Fibroblast of skin of back (primary cell): ENCODE measurements at regions not wholly inside any gene's neighbourhood (a gene's known extent, or its start where the extent isn't known, plus 50 kb on each side); places are given as distances from the start of the nearest gene placed in this dataset.

ENCODE experiments used
- DNase-seq: peaks from one replicate; pipeline ENCODE4 v3.0.0-alpha.2; 2013

DNA sequence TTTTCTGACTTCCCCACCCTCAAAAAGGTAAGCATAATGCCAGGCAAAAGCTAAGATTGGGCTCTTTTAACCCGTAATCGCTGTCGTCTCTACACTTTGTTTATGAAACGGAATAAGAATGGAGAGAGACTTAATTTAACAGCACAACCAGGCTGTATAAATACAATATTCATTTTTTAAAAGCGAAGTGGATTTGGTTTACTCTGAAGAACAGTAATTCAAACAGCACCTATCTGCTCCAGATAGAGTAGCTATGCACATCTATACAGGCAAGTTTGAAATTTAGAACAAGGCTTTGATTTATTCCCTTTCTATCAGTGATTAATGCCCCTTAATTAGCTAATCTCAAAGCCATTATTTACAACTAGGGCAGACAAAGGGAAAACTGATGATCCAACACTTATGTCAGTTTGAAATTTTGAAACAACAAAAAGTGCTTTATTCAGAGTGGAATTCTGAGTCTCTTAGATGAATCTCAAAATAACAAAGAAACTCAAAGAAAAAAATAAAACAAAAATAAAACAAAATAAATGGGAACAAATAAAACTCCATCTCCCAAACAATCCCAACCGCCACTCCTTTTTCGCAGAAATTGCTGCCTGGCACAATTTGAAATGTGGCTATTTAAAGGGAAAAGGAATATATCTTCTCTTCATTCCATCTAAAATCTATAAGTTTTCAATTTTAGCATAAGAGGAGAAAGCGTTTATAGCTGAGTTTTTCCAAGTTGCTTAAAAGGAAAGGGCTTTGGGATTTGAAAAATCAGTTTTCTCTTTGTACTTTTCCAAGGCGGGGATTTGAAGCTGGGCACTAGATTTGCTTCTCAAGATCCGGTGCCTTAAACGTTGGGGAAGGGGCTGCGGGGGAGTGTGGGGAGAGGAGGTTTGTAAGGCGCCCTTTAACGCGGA, 298.6 kb downstream of the PARP8 start:
- DNase-seq = no peak

DNA sequence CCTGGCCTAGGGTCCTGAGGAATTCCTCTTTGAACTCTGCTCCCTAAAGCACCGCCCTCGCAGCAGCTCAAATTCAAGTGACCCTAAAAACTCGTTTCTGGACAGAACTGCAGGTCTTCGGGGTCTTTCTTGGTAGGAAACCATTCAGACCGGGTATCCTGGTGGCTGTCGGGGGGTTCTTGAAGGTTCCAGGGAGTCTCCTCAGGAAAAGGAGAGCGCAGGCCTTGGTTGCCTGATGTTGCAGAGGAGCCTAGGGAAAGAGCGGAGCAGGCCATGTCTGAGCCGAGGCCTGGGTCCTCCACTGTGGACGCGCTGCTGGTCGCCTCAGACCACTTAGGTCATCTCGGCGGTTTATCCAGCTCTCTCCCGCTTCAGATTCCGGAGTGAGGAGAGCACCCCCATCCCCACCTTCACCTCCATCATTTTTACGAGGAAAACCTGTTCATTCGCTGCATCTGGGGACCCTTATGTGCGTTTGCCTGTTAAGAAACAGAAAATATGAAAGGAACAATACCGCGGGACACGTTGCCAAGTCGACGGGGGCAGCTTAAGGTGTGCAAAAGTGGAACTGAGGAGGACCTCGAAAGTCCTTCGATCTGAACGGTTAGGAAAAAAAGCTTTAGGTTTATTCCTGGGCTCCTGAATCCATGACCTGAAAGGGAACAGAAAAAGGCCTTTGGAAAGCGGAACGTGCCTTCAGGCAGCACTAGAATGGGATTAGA, 299.4 kb downstream of the PARP8 start:
- no peak for DNase-seq

DNA sequence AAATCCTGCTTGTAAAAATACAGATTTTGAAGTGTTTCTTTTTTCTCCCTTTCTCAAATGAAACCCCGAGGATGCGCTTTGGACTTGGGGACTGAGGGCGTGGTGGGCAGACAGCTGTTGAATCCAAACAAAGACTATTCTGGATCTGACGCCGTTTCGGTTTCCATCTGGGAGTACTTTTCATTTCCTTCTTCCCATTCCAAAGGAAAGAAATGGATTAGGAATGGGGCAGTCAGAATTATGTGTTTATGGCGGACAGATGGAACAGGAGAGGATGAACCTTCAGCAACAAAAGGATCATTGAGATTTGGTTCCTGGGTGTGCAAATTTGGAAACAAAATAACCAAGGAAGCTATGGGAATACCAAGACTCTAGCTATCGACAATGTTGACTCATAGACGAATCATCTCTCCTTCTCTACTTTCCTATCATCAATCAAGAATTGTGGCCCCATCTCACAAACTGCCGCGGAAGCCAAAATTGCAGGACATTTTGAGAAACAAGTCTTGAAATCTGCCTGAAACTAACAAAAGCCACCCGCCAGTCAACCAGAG, 300.6 kb downstream of the PARP8 start:
- no peak for DNase-seq

DNA sequence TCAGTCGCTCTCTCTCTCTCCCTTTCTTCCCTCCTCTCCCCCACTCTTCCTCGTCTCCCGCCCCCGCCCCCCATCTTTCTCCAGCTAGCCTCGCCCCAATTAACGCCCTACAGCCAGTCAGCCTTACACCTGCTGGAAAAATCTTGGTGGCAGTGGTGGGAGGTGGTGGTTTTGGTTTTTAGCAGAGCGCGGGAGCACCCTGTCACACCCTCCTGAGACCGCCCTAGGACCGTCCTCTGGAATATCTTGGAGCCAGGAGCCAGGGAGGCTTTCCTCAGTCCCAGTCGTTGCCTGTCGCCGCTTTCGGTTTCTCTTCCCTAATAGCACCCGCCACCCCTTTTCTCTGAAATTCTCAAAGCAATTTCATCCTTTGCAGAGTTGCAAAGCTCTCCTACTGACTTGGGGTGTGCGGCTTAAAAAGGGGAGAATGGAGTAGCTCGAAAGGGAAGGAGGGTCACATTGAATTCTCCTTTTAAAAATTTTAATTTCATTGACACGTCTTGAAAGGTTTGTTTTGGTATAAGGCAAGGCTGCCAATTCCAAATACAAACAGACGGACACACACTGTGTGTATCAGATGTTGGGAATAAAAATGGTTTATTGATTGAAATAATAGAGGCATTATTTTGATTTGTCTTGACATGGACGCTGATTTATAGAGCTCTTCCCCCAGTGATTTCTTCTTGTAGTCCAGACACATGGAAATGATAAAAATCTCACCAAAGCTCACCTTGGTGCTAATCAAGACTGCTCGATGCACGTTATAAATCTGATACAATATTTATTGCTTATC, 301.3 kb downstream of the PARP8 start:
- DNase-seq = no peak

DNA sequence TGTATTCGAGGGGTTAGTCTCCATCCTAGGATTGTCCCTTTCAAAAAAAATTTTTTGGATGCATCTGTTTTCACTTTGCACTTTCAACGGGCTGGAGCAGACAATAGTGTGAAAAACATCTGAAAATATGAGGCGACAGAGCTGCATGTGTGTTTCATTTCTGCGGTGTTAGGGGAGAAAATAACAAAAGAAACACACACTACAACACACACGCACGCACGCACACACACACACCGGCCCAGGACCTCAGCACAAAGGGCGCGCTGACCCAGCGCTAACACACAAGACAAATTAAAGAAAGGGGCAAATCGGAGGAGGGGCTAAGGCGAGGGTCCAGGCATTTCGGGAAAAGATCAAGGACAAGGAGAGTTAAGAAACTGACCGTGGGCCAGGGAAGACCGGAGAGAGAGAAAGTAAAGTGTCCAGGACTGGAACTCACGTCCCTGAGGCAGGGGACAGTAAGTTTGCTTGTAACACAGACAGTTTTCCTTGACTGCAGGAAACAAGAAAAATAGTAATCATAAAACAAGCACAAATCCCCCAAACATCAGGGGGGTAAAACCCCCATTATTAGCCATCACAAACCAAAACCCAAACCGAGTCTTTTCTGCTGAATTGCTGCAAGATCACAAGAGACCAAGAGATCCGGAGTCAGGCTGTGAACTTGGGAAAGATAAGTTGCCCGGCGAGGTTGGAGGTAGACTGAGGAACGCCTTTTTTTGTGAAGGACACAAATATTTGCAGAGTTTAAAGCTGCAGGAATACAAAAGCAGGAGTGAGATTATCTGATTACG, 302.1 kb downstream of the PARP8 start:
- no peak for DNase-seq

DNA sequence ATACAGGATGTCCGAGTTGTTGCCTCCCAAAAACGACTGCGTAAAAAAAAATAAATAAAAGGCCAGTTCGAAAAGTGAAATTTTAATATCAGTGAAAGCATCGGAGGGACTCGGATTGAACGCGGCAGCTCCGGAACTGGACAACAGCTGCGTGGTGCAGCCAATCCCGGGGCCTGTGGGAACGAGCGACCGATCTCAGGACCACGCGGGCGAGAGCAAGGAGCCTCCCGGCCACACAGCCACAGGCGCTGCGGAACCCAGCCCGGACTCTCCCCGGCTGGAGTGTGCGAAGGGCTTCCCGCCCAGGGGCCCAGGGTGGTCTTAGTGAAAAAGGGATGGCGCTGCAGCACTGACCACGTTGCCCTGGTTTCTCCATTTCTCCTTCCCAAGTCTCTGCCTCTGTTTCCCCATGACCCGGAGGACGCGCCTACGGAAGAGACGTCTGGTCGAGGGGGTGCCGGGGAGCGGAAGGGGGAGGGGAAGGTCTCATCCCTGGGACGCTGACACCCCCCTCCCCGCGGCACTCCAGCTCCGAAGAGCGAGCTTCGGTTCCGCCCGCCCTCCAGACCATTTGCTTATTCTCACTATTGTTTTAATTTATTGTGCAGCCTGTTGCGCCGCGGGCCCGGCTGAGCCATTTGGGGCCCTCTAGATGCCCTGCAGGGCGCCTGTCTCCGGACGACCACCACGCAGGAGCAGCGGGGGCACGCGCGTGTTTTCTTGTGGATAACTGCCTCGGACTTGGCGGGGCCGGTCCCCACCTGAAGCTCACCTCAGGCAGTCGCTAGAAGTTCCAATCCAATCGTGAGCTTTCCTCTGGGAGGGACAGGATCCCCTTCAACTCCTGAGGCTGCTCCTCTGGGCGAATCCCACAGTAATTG, 303.0 kb downstream of the PARP8 start:
- no peak for DNase-seq

DNA sequence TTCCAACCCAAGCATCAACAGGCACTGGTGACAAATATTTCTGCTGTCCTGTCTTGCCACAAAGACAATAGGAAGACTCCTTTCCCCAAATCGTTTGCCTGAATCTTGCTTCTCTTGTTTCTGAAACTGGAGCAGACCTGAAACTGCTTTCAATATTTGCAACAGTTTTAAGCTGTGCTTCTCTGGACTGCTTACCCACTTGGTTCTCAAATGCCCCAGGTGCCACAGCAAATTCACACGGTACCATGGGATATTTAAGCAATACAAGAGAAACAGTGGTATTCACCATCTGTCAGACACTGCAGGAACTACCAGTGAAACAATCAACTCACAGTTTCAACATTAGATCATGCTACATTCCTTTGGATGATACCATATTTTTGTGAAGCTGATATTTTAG, 309.4 kb downstream of the PARP8 start:
- no peak for DNase-seq

DNA sequence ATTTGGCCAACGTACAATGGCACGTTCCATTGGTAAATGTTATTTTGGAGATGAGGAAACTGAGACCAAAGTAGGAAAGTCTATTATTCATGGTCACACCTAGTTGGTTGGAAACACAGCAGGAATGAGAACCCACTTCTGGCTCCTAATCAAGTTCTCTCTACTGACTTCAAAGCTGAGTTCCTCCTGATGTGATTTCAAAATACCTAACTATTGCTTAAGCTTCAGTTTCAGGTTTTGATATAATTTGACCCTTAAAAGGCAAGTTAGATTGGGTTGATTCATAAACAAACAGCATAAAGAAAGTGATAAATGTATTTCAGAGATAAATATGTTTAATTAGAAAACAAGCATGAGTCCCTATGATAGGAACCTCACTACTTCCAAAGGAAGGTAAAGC, 312.5 kb downstream of the PARP8 start:
- DNase-seq = no peak

DNA sequence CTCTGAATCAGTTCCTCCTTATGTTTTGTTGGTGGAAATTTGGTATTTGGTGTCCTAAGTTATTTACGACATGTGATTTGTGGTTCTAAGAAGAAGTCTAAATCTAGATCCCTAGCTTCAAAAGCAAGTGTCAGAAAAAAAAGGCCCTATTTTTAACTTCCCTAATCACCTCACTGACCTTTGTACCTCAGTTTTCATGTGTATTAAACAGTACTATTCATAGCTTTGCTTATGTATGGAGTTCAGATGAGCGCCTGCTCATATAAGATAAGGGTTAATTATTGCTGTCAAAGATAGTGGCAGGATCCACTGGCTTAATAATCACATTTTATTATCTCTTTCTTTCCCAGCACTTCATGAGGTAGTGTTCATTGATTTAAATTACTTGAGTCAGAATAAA, 318.2 kb downstream of the PARP8 start:
- DNase-seq = no peak

DNA sequence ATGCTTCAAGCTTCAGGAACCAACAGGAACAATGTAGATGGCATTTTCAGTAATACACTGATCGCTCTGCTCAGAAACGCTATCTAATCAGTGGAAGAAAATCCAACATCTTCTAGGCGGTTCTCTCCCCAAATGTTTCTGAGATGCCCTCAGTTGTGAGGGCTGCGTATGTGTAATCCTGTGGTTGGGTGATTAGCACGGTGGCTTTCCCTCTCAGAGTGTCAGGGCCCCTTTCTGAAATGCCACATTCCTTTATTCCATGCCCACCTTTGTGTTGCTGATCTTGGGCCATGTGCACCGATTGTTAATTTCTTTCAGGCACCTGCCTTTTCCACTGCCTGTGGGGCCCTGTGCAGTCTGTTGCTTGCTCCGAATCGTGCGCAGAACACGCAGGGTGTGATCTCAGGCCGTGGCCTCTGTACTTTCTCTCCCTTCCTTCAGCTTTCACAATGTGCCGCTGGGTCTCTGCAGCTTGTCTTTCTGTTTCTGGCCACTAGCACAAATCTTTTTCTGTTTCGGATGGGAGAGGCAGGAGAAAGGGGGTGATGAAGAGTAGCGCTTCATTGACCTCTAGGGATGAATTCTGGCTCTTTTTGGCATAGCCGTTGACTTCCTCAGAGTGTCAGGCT, 324.0 kb downstream of the PARP8 start:
- DNase-seq = no peak

DNA sequence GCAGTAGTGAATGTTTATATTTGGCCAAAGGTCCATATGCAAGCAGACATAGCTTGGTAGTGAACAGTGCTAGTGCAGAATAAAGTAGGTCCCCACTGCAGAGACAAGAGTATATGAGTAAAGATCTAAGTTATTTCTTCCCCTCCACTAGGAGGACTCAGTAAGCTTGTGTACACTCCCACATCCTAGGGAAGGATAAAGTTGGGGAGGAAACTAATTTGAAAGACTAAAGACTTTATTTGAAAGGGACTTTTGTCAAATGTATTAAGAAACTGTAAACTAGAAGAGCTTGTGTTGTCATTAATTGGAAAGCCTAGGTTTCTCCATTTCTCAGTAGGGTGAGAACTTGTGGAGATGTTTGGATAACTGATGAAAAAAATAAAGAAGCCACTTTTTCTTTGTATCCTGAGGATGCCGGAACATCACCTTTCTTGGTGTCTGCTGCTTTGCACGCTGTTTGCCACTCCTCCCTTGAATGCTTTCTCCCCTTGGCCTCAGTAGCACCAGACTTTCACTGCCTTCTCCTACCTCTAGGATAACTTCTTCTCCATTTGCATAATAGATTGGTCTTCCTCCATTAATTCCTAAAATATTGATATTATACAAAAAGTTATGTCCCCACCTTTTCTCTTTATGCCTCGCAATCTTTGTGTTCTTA, 329.0 kb downstream of the PARP8 start:
- DNase-seq = no peak

DNA sequence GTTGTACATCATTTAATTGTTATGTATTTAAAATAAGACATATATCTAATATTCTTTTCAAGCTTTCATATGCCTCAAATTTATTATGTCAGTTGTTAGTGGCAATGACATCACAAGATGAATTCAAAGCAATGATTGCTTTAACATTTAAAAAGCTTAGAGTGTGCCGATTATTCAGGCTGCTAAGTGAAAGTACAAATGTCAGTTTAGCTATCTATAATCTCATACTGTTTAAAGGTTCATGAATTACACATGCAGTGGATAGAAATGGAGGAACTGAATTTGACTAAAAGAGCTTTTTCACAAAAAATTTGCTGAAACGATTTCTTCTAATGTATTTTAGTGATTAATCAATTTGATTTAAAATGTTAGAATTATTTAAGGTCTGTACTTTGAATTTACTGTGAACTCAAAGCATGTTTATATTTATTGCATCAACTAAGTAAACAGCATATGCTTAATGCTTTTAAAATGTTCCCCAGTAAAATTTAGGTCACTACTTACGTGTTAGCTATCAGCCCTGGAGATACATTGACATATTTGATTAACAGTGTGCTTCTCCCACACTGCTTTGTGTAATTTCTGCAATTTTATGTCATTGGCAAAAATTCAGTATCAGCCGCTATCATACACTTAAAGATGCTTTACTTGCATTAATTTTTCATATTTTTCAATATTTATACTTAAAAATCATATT, 334.9 kb downstream of the PARP8 start:
- DNase-seq = no peak

DNA sequence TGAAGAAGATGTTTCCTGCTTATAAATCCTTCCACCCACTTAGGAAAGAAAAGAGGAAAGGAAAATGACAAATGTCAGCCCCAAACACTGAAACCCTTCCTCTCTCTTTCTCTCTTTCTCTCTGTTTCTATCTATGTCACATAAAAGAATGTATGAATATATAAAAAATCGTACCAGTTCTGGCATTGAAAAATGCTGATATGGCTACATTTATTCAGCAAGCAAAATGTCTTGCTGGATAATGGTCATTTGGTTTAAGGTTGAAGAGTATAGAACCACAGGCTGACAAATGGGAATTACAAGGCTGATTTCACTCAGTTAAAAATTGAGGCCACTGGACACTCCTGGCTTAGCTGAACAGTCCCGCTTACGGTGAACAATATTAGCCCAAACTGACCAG, 335.9 kb downstream of the PARP8 start:
- no peak for DNase-seq

DNA sequence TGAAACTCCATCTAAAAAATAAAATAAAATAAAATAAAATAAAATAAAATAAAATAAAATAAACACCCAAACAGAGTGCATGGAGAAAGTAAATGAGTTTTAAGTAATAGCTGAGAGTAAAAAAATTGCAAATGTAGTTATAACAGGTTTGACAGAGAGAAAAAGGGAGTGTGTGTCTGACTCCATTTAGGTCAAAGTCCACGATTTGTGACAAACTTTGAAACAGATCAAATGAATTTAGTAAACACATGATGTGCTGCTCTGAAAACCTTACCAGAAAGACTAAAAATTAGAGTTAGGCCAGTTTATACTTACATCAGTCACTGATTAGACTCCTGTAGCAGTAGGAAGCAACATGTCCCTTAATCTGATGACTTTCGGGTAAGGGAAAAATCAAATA, 346.6 kb downstream of the PARP8 start:
- DNase-seq = no peak

DNA sequence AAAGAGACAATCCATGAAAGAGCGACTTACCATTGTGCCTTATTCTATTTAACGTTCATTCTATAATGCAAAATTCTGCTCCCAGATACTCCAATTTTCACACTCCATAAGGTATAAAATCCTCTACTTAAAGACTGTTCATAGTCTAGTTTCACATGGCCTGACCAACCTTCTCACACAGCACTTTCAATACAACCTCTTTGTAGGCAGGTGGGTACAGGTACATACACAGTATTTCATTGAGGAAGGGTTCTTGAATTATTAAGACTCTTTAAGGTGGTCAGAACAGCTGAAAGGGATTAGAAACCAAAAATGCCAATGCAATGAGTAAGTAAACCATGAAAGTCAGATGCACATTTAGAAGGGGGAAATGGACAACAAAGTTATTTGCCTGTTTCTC, 352.0 kb downstream of the PARP8 start:
- no peak for DNase-seq

DNA sequence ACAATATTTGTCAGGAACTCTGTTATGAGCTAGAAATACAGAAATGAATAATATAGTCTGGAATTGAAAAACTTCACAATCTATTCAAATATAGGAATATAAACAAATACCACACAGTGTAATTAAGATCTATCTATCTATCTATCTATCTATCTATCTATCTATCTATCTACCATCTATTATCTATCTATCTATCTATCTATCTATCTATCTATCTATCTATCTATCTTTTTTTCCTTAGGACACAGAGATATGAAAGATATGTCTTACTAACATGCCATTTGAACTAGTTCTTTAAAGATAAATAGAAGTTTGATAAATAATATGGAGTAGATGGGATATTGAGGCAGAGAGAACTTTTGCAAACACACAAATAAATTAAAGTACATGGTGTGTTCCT, 357.8 kb downstream of the PARP8 start:
- no peak for DNase-seq

DNA sequence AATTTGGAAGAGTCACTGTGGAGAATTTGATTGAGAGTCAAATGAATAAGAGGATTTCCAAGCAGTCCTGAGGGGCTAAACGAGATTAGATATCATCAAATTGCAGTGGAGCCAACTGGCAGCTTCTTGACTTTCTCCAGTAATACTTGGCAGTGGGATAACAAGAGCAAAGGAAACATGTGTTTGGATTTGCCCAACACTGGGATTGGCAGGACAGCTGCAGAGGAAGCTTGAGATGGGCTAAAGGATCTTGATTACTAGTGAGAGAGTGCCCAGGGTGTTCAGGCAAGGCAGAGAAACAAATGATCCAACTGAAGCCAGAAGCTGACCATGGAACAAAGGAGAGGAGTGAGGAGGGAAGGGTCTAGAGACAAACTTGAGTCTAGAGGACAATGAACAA, 356.0 kb upstream of the ISL1 start:
- no peak for DNase-seq

DNA sequence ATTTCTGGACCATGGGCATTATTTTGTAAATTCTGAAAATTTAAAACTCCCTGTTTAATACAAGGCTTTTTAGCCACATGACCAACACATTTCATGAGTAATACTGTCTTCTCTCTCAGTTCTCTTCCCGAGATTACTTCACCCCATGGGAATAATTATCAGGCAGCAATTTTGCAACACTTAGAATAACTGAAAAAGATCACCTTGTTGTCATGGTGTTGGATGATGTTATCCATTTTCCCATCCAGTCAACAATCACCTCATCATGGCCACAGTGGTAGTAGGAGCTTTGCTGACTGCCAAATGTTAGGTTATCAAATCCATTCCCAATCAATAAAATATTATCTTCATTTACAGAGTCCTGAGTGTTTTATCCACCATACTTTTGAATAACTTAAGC, 354.9 kb upstream of the ISL1 start:
- DNase-seq = no peak

DNA sequence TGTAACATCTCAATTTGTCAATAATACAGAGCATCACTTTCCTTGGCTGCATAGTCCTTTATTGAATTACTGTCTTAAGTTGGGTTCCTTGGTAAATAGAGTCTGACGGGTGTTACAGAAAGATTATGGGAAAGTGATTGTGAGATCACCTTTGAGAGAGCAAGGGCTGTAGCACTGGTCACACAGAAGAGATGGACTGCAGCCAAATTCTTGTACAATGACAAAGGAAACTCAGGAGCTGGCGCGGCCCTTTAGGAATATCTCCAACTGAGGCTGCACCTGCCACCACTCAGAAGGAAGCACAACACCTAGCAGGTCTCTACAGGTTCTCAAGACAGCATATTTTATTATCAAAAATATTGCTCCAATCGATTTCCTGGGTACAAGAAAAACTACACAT, 350.0 kb upstream of the ISL1 start:
- no peak for DNase-seq
